ENCODE measurements at regions not wholly inside any gene's neighbourhood (a gene's known extent, or its start where the extent isn't known, plus 50 kb on each side); places are given as distances from the start of the nearest gene placed in this dataset.

DNA sequence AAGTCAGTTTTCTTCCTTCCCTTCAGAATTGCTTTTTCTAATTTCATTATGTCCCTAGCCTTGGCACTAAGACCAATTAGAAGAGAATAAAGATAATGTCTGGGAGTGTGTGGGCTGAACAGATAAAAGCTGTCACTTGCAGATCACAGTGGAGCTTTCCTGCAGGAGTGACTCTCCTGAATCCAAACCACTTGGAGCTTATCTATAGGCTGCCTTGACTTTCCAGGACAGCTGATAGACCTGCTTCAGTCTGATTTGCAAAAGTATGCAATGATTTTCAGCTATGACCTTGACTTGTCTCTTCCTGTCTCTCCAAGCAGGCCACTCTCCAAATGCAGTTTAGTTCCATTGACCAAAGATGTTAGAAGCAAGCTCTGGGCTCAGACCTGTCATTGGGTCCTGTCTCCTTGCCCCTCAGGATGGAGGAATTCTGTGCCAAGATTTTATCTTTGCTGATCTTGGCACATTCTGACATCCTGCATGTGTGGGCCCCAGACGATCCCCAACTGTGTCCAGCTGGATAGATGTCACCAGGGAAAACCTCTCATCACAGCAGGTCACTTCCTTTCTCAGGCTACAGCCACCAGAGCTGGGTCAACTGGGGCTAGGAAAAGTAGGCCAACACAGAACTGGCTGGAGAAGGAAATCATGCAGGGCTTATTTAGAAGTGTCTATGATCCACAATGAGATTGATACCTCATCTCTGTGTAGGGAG is 120.9 kb upstream of the ZNF438 start:
- no TSS peak for BruUV-seq (replicated peaks)
- Histone ChIP-seq H3K4me2 (no peak overlapping the region), H3K4me3 (no peak overlapping the region), H3K9me2 (ENCODE audit: insufficient read depth) (no peaks in the 10 kb centered on the region), H3K9me3 (ENCODE audit: insufficient read depth, low read depth) (no peaks in the 10 kb centered on the region), H3K27ac (no peak overlapping the region), H3K36me3 (ENCODE audit: low read depth) (no peaks in the 10 kb centered on the region), H3K4me1 (replicated peaks; ENCODE audit: insufficient read depth) (peaks cover 2% of the 10 kb centered on the region), H3K27me3 (ENCODE audit: insufficient read depth, low read depth) (no peaks in the 10 kb centered on the region), H4K20me1 (ENCODE audit: insufficient read depth) (no peaks in the 10 kb centered on the region), H3K79me2 (ENCODE audit: low read depth) (no peaks in the 10 kb centered on the region), H3F3A (ENCODE audit: insufficient read depth, low read depth) (peaks cover 3% of the 10 kb centered on the region; the same call in 1 of the 2 replicates), H2AFZ (no peak overlapping the region)
- POLR2A ChIA-PET (ENCODE audit: unreplicated experiment), result no interaction called here
- no peak for DNase-seq
- no peak for TF ChIP-seq EZH2 (IDR thresholded peaks at IDR 0.05; ENCODE audit: low read depth)
- TF ChIP-seq, protein P1, sequence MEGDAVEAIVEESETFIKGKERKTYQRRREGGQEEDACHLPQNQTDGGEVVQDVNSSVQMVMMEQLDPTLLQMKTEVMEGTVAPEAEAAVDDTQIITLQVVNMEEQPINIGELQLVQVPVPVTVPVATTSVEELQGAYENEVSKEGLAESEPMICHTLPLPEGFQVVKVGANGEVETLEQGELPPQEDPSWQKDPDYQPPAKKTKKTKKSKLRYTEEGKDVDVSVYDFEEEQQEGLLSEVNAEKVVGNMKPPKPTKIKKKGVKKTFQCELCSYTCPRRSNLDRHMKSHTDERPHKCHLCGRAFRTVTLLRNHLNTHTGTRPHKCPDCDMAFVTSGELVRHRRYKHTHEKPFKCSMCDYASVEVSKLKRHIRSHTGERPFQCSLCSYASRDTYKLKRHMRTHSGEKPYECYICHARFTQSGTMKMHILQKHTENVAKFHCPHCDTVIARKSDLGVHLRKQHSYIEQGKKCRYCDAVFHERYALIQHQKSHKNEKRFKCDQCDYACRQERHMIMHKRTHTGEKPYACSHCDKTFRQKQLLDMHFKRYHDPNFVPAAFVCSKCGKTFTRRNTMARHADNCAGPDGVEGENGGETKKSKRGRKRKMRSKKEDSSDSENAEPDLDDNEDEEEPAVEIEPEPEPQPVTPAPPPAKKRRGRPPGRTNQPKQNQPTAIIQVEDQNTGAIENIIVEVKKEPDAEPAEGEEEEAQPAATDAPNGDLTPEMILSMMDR (conservative IDR thresholded peaks at IDR 0.05), result no peak
- CTCF ChIA-PET, result no interaction called here
- intact Hi-C loops (cut with micrococcal nuclease; ENCODE audit: unreplicated experiment), result no loop called here

DNA sequence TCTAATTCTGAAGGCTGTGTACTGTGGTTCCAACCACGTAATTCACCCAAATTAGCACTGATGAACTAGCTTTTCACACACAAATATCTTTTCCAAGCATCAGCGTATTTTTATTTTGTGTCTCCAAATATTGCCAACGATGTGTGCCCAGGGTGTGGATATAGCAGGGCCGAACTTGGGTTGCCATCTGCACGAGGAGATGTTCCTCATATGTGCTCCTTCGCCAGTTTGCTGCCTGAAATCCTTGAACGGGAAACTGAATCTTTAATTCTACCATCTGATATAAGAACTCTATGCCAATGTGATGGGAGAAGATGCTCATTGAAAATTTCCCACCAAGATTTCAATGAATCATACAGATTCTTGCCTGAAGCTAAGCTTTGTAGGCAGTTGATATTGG is 121.5 kb upstream of the ZNF438 start:
- Histone ChIP-seq H2AFZ (no peak overlapping the region), H3K79me2 (ENCODE audit: low read depth) (no peaks in the 10 kb centered on the region), H3K9me3 (ENCODE audit: insufficient read depth, low read depth) (no peaks in the 10 kb centered on the region), H3K27me3 (ENCODE audit: insufficient read depth, low read depth) (no peaks in the 10 kb centered on the region), H3F3A (ENCODE audit: insufficient read depth, low read depth) (no peaks in the 10 kb centered on the region), H3K36me3 (ENCODE audit: low read depth) (no peaks in the 10 kb centered on the region), H3K4me1 (replicated peaks; ENCODE audit: insufficient read depth) (no peaks in the 10 kb centered on the region), H3K4me2 (no peak overlapping the region), H3K4me3 (no peak overlapping the region), H3K27ac (no peak overlapping the region), H3K9me2 (ENCODE audit: insufficient read depth) (no peaks in the 10 kb centered on the region), H4K20me1 (ENCODE audit: insufficient read depth) (no peaks in the 10 kb centered on the region)
- BruUV-seq (replicated peaks), result no TSS peak
- ChIA-PET CTCF (no interaction called here), POLR2A (ENCODE audit: unreplicated experiment) (interaction anchor here (0.6 kb wide), 1 partner anchor 119 kb away, joined by 5 read pairs; no protein-coding TSS in a partner anchor)
- DNase-seq, result no peak
- intact Hi-C loops (cut with micrococcal nuclease; ENCODE audit: unreplicated experiment), result no loop called here
- TF ChIP-seq, protein P1 (conservative IDR thresholded peaks at IDR 0.05), result no peak
- no peak for TF ChIP-seq EZH2 (IDR thresholded peaks at IDR 0.05; ENCODE audit: low read depth)

DNA sequence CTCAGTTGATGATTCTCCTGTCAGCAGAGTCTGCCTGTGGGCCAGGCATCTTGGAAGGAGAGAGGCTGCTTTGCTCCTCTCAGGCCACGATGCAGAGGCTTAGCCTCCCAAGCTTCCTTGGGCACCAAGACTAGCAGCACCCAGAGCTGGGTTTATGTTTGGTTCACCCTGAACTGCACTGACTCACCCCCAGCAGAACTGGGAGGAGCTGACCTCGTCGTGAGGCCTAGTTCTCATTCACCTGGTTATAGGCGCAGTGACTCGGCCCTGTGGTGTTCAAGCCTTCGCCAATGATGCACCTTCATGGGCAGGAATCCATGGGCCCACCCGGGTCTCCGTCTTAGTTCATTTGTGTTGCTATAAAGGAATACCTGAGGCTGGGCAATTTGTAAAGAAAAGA is 122.0 kb upstream of the ZNF438 start:
- DNase-seq, result no peak
- Histone ChIP-seq H3K79me2 (ENCODE audit: low read depth) (no peaks in the 10 kb centered on the region), H3K4me3 (no peak overlapping the region), H3K9me3 (ENCODE audit: insufficient read depth, low read depth) (no peaks in the 10 kb centered on the region), H3K4me1 (replicated peaks; ENCODE audit: insufficient read depth) (no peaks in the 10 kb centered on the region), H3K27ac (no peak overlapping the region), H3K4me2 (no peak overlapping the region), H3K27me3 (ENCODE audit: insufficient read depth, low read depth) (no peaks in the 10 kb centered on the region), H4K20me1 (ENCODE audit: insufficient read depth) (no peaks in the 10 kb centered on the region), H2AFZ (no peak overlapping the region), H3F3A (ENCODE audit: insufficient read depth, low read depth) (no peaks in the 10 kb centered on the region), H3K9me2 (ENCODE audit: insufficient read depth) (no peaks in the 10 kb centered on the region), H3K36me3 (ENCODE audit: low read depth) (no peaks in the 10 kb centered on the region)
- TF ChIP-seq, protein P1 (conservative IDR thresholded peaks at IDR 0.05), result no peak
- TF ChIP-seq EZH2 (IDR thresholded peaks at IDR 0.05; ENCODE audit: low read depth), result no peak
- intact Hi-C loops (cut with micrococcal nuclease; ENCODE audit: unreplicated experiment), result no loop called here
- no TSS peak for BruUV-seq (replicated peaks)
- POLR2A ChIA-PET (ENCODE audit: unreplicated experiment), result interaction anchor here (0.6 kb wide), 1 partner anchor 119 kb away, joined by 5 read pairs; no protein-coding TSS in a partner anchor
- CTCF ChIA-PET, result no interaction called here

Measured in PC-9 (cell line).